Activated CD8-positive, alpha-beta memory T cell treated with anti-CD3 and anti-CD28 coated beads for 24 hours (primary cell): ENCODE measurements at regions not wholly inside any gene's neighbourhood (a gene's known extent, or its start where the extent isn't known, plus 50 kb on each side); places are given as distances from the start of the nearest gene placed in this dataset.
"Not testable (repeated sequence)": the region's sequence is repeated elsewhere in the genome, so short reads cannot be mapped to it uniquely, and the experiment has no call there.

Experiments used
- DNase-seq: peaks from one replicate; pipeline ENCODE4 v3.0.0-alpha.2; 2020

GRCh38 chr4:128437023-128437422, 149.4 kb upstream of the PGRMC2 start:
- not testable (repeated sequence) for DNase-seq

GRCh38 chr4:128429023-128429613, 141.5 kb upstream of the PGRMC2 start:
- DNase-seq, result not testable (repeated sequence)

GRCh38 chr4:128428397-128428796, 140.8 kb upstream of the PGRMC2 start:
- DNase-seq, result no peak

- DNase-seq, result no peak
Observed at GRCh38 chr4:128427832-128428366, 140.3 kb upstream of the PGRMC2 start.

GRCh38 chr4:128424527-128425497, 137.2 kb upstream of the PGRMC2 start:
- no peak for DNase-seq

- DNase-seq, result not testable (repeated sequence)
Observed at GRCh38 chr4:128422296-128422695, 134.7 kb upstream of the PGRMC2 start.

GRCh38 chr4:128416921-128417320, 129.3 kb upstream of the PGRMC2 start:
- no peak for DNase-seq

- no peak for DNase-seq
Observed at GRCh38 chr4:128410037-128410436, 122.4 kb upstream of the PGRMC2 start.

GRCh38 chr4:128403586-128403985, 116.0 kb upstream of the PGRMC2 start:
- no peak for DNase-seq

GRCh38 chr4:128394778-128395177, 107.2 kb upstream of the PGRMC2 start:
- no peak for DNase-seq

GRCh38 chr4:128393101-128393704, 105.6 kb upstream of the PGRMC2 start:
- no peak for DNase-seq

- no peak for DNase-seq
Observed at GRCh38 chr4:128390475-128390996, 102.9 kb upstream of the PGRMC2 start.

GRCh38 chr4:128388796-128389195, 101.2 kb upstream of the PGRMC2 start:
- DNase-seq, result no peak

GRCh38 chr4:128388352-128388630, 100.7 kb upstream of the PGRMC2 start:
- no peak for DNase-seq

- no peak for DNase-seq
Observed at GRCh38 chr4:128387600-128388351, 100.2 kb upstream of the PGRMC2 start.

- DNase-seq, result no peak
Observed at GRCh38 chr4:128386761-128387599, 99.4 kb upstream of the PGRMC2 start.

GRCh38 chr4:128385683-128386304, 98.2 kb upstream of the PGRMC2 start:
- DNase-seq, result no peak

GRCh38 chr4:128384765-128385598, 97.4 kb upstream of the PGRMC2 start:
- DNase-seq, result no peak

- no peak for DNase-seq
Observed at GRCh38 chr4:128384091-128384520, 96.5 kb upstream of the PGRMC2 start.
